ENCODE measurements at regions not wholly inside any gene's neighbourhood (a gene's known extent, or its start where the extent isn't known, plus 50 kb on each side); places are given as distances from the start of the nearest gene placed in this dataset.
"Not testable (repeated sequence)": the region's sequence is repeated elsewhere in the genome, so short reads cannot be mapped to it uniquely, and the experiment has no call there.

DNA sequence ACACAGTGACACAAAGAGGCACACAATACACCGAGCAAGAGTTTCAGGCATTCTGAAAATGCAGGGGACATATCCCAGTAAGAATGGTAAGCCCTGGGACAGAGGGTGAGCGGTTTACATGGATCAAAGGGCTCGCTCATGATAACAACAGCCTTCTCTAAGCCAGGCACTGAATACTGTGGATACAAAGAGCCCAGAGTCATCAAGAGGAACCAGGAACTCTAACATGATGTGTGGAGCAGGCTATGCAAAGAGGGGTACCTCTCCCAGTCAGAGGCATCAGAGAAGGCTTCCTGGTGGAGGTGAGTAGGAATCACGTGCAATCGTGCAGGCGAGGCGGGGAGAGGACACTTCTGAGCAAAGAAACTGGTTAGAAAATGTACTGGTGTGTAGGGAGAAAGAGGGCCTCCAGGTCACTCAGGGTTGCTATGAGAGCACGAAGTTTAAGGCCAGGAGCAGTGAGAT, 76.9 kb upstream of the EEA1 start:
- H3K9me3 ChIP-seq: no peaks in the 10 kb centered on the region
- H3K27me3 ChIP-seq: no peaks in the 10 kb centered on the region
- TF ChIP-seq, protein P1, sequence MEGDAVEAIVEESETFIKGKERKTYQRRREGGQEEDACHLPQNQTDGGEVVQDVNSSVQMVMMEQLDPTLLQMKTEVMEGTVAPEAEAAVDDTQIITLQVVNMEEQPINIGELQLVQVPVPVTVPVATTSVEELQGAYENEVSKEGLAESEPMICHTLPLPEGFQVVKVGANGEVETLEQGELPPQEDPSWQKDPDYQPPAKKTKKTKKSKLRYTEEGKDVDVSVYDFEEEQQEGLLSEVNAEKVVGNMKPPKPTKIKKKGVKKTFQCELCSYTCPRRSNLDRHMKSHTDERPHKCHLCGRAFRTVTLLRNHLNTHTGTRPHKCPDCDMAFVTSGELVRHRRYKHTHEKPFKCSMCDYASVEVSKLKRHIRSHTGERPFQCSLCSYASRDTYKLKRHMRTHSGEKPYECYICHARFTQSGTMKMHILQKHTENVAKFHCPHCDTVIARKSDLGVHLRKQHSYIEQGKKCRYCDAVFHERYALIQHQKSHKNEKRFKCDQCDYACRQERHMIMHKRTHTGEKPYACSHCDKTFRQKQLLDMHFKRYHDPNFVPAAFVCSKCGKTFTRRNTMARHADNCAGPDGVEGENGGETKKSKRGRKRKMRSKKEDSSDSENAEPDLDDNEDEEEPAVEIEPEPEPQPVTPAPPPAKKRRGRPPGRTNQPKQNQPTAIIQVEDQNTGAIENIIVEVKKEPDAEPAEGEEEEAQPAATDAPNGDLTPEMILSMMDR (IDR thresholded peaks at IDR 0.05): no peak
- DNase-seq: no peak
- peaks cover 0 to 14% (median 6%) of the 10 kb centered on the region in 9 donors for H3K4me1 ChIP-seq
- no peak overlapping the region for H3K27ac ChIP-seq
- WGBS, 2 donors: 90% methylated on average over 8 of the region's 8 CpGs
- intact Hi-C loops (cut with DNase I): no loop called here
- no peaks in the 10 kb centered on the region for H3K36me3 ChIP-seq
- H3K4me3 ChIP-seq: no peak overlapping the region
- ATAC-seq: no peak

DNA sequence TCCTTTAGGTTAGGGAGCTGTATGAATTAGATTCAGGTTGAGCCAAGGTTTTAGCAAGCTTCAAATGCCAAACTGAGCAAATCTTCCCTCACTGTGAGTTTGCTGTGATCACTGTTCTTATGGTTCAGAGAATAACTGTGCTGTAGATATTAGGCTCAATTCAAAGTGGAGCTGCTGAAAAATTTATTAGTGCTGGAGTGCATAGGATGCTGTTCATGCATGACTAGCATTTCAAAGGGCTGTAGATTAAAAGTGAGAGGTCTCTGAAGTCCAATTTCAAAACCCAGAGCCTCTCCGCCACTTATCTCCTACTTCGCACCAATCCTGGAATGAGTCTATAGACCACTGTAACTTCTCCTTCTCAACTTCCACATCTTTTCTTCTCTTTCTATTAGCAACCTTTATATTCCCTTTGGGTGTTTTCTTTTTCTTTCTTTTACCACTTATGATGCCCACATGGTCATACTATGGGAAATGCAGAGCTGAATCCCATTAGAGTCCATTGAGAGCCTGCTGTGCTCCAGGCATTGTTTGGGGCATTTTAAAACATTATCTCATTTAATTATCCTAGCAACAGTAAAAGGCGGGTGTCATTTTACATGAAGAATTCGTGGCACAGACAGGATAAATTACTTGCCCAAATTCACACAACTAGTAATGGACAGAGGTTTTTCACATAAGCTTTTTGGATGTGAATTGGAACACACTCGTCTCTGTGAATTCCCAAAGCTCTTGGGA, 77.5 kb upstream of the EEA1 start:
- ATAC-seq (no peak), DNase-seq (no peak)
- intact Hi-C loops (cut with DNase I): no loop called here
- TF ChIP-seq, protein P1 (IDR thresholded peaks at IDR 0.05): no peak
- WGBS, 2 donors: 85 to 86% methylated on average over 5 of the region's 5 CpGs
- H3K27ac ChIP-seq: no peak overlapping the region
- H3K4me3 ChIP-seq: no peak overlapping the region
- H3K27me3 ChIP-seq: no peaks in the 10 kb centered on the region
- no peaks in the 10 kb centered on the region for H3K9me3 ChIP-seq
- H3K4me1 ChIP-seq: peaks cover 0 to 14% (median 6%) of the 10 kb centered on the region in 9 donors
- H3K36me3 ChIP-seq: no peaks in the 10 kb centered on the region

DNA sequence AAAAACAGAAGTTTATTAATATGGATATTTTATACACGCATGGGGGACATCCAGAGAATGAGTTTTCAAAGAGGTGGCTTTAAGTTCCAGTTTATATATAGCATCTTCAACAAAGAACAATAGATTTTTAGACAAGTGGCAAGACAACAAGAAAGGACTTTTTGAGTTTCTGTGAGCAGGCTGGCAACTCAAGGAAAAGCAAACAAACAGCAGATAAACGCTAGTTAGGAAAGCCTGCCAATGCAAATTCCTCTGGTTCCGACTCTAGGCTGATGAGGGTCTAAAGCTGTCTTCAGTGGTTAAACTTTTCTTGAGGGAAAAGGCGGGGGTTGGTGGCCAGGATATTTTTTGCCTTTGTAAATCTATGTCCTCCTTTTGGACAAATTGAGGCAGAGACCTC, 78.4 kb upstream of the EEA1 start:
- ATAC-seq (no peak), DNase-seq (no peak)
- TF ChIP-seq, protein P1 (IDR thresholded peaks at IDR 0.05): no peak
- H3K4me3 ChIP-seq: no peak overlapping the region
- no peaks in the 10 kb centered on the region for H3K9me3 ChIP-seq
- H3K27me3 ChIP-seq: no peaks in the 10 kb centered on the region
- 53 to 60% methylated on average over 4 of the region's 4 CpGs for WGBS, 2 donors
- H3K27ac ChIP-seq: no peak overlapping the region
- intact Hi-C loops (cut with DNase I): no loop called here
- H3K36me3 ChIP-seq: no peaks in the 10 kb centered on the region
- peaks cover 0 to 8% (median 4%) of the 10 kb centered on the region in 9 donors for H3K4me1 ChIP-seq

DNA sequence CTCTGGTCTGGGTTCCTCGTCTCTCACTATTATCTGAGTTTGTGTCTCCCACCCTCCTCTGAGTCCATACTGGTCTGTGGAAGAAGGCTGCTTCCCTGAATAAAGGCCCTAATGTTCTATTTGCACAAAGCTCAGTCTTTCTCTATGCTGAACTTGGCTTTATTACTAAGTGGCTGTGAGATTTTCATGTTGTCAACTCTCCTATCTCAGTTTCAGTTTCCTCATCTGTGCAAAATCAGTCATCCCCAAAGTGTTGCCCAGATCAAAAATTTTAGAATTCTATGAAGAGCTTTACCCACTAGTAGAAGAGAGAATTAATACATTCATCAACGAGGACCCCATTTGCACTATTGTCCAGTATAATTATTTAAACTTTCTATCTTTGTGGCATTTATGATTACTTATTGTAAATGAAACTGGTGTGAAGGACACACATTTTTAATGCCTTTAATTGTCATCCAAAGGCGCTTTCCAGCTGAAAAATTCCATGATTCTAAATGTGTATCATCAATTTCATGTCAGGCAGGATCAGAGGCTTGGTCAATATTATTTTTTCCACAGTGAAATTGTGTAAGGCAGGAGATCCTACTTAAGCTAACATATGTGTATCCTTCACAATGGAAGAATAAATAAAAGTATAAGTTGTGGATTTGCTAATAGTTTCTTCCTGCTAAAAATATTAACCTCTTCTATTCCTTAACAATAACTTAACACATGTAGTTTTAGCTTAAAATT, 79.1 kb upstream of the EEA1 start:
- TF ChIP-seq, protein P1 (IDR thresholded peaks at IDR 0.05): no peak
- Histone ChIP-seq H3K4me3 (no peak overlapping the region), H3K27me3 (no peaks in the 10 kb centered on the region), H3K27ac (no peak overlapping the region), H3K4me1 (peaks cover 0 to under 1% (median 0%) of the 10 kb centered on the region in 9 donors), H3K9me3 (no peaks in the 10 kb centered on the region), H3K36me3 (no peaks in the 10 kb centered on the region)
- ATAC-seq: no peak
- intact Hi-C loops (cut with DNase I): no loop called here
- WGBS, 2 donors: 86 to 87% methylated on average over 3 of the region's 3 CpGs
- DNase-seq: no peak

DNA sequence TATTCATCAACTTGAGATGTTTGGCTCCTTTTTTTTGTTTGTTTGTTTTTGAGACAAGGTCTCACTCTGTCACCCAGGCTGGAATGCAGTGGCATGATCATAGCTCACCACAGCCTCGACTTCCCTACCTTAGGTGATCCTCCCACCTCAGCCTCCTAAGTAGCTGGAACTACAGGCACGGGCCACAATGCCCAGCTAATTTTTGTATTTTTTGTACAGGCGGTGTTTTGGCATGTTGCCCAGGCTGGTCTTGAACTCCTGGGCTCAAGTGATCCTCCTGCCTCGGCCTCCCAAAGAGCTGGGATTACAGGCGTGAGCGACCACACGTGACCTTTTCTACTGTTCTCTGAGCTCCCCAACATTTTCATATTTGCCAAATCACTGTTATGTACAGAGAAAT, 79.8 kb upstream of the EEA1 start:
- intact Hi-C loops (cut with DNase I): not testable (repeated sequence)

More for the DNA sequence above, 79.8 kb upstream of the EEA1 start:
- not testable (repeated sequence) for DNase-seq, ATAC-seq, H3K9me3 ChIP-seq, H3K4me3 ChIP-seq, H3K36me3 ChIP-seq, H3K27ac ChIP-seq, H3K27me3 ChIP-seq, H3K4me1 ChIP-seq
- 92% methylated on average over 7 of the region's 7 CpGs for WGBS, 2 donors

Data from heart right ventricle (tissue), 16 donors.